Astrocyte of the cerebellum (primary cell): ENCODE measurements at regions not wholly inside any gene's neighbourhood (a gene's known extent, or its start where the extent isn't known, plus 50 kb on each side); places are given as distances from the start of the nearest gene placed in this dataset.

Experiments used
- DNase-seq: peaks from one replicate; pipeline ENCODE4 v3.0.0-alpha.2; 2011; ENCODE audit warnings: low read depth
- H3K4me3 ChIP-seq: 2 replicates; pipeline ENCODE4 v1.5.1; 2011; ENCODE audit warnings: mild to moderate bottlenecking, low read depth, low read length, moderate library complexity
- CTCF ChIP-seq: IDR thresholded peaks from 2 replicates; pipeline ENCODE4 v1.5.1; 2012; ENCODE audit warnings: low read length, low read depth, moderate library complexity, mild to moderate bottlenecking; ENCODE audit errors: missing control alignments
- in situ Hi-C: cut with HindIII; loops from 2 replicates; pipeline ENCODE4 v1.10.0; 2017; ENCODE audit warnings: low sequenced_read_pairs

GRCh38 chr12:5364036-5364770, 67.7 kb upstream of the NTF3 start:
- in situ Hi-C loops: no loop called here

GRCh38 chr12:5369298-5369697, 62.6 kb upstream of the NTF3 start:
- TF ChIP-seq CTCF: no peak
- in situ Hi-C loops: no loop called here
- H3K4me3 ChIP-seq: no peak overlapping the region
- DNase-seq: no peak

More at GRCh38 chr12:5364036-5364770, 67.7 kb upstream of the NTF3 start:
- DNase-seq: no peak
- no peak overlapping the region for H3K4me3 ChIP-seq
- TF ChIP-seq CTCF: no peak

GRCh38 chr12:5371631-5372030, 60.3 kb upstream of the NTF3 start:
- no peak overlapping the region for H3K4me3 ChIP-seq
- no peak for TF ChIP-seq CTCF
- in situ Hi-C loops: no loop called here
- DNase-seq: no peak

- TF ChIP-seq CTCF: no peak
- no peak for DNase-seq
- in situ Hi-C loops: no loop called here
- H3K4me3 ChIP-seq: no peak overlapping the region
These were observed 57.2 kb upstream of the NTF3 start for GRCh38 chr12:5374713-5375112.

GRCh38 chr12:5375547-5376295, 56.2 kb upstream of the NTF3 start:
- DNase-seq: no peak
- in situ Hi-C loops: no loop called here
- H3K4me3 ChIP-seq: no peak overlapping the region
- no peak for TF ChIP-seq CTCF

- no peak overlapping the region for H3K4me3 ChIP-seq
- DNase-seq: no peak
- in situ Hi-C loops: no loop called here
- TF ChIP-seq CTCF: no peak
These were observed 55.2 kb upstream of the NTF3 start for GRCh38 chr12:5376591-5377207.
